ENCODE measurements at regions not wholly inside any gene's neighbourhood (a gene's known extent, or its start where the extent isn't known, plus 50 kb on each side); places are given as distances from the start of the nearest gene placed in this dataset.
"Not testable (repeated sequence)": the region's sequence is repeated elsewhere in the genome, so short reads cannot be mapped to it uniquely, and the experiment has no call there.

GRCh38 chr2:144924827-144925226 is 404.9 kb upstream of the ZEB2 start:
- H3K27me3 ChIP-seq (ENCODE audit: insufficient read depth, low read length): no peaks in the 10 kb centered on the region
- no peak overlapping the region for H3K4me3 ChIP-seq (ENCODE audit: low read depth, low read length)
- H3K4me1 ChIP-seq (ENCODE audit: control insufficient read depth, insufficient read depth, low read length, unreplicated experiment): no peaks in the 10 kb centered on the region
- no peaks in the 10 kb centered on the region for H3K79me2 ChIP-seq (ENCODE audit: control insufficient read depth, insufficient read depth, low read length, unreplicated experiment)
- no peak overlapping the region for H3K27ac ChIP-seq (ENCODE audit: low read depth, low read length)
- no peak overlapping the region for H2AFZ ChIP-seq (ENCODE audit: low read length, unreplicated experiment)
- 0 out of 2 replicates have a peak, but pooled peaks cover 4% of the 10 kb centered on the region for H3K36me3 ChIP-seq (ENCODE audit: insufficient read depth, low read length)

GRCh38 chr2:144922519-144922918 is 402.6 kb upstream of the ZEB2 start:
- Histone ChIP-seq H3K27ac (ENCODE audit: low read depth, low read length) (no peak overlapping the region), H3K4me3 (ENCODE audit: low read depth, low read length) (no peak overlapping the region), H3K4me1 (ENCODE audit: control insufficient read depth, insufficient read depth, low read length, unreplicated experiment) (no peaks in the 10 kb centered on the region), H3K79me2 (ENCODE audit: control insufficient read depth, insufficient read depth, low read length, unreplicated experiment) (no peaks in the 10 kb centered on the region), H3K27me3 (ENCODE audit: insufficient read depth, low read length) (no peaks in the 10 kb centered on the region), H2AFZ (ENCODE audit: low read length, unreplicated experiment) (no peak overlapping the region), H3K36me3 (ENCODE audit: insufficient read depth, low read length) (no peaks in the 10 kb centered on the region)

GRCh38 chr2:144920755-144921530 is 401.0 kb upstream of the ZEB2 start:
- Histone ChIP-seq H3K79me2 (ENCODE audit: control insufficient read depth, insufficient read depth, low read length, unreplicated experiment) (no peaks in the 10 kb centered on the region), H3K36me3 (ENCODE audit: insufficient read depth, low read length) (no peaks in the 10 kb centered on the region), H3K27me3 (ENCODE audit: insufficient read depth, low read length) (no peaks in the 10 kb centered on the region), H3K4me3 (ENCODE audit: low read depth, low read length) (no peak overlapping the region), H3K27ac (ENCODE audit: low read depth, low read length) (no peak overlapping the region), H3K4me1 (ENCODE audit: control insufficient read depth, insufficient read depth, low read length, unreplicated experiment) (no peaks in the 10 kb centered on the region), H2AFZ (ENCODE audit: low read length, unreplicated experiment) (no peak overlapping the region)

DNA sequence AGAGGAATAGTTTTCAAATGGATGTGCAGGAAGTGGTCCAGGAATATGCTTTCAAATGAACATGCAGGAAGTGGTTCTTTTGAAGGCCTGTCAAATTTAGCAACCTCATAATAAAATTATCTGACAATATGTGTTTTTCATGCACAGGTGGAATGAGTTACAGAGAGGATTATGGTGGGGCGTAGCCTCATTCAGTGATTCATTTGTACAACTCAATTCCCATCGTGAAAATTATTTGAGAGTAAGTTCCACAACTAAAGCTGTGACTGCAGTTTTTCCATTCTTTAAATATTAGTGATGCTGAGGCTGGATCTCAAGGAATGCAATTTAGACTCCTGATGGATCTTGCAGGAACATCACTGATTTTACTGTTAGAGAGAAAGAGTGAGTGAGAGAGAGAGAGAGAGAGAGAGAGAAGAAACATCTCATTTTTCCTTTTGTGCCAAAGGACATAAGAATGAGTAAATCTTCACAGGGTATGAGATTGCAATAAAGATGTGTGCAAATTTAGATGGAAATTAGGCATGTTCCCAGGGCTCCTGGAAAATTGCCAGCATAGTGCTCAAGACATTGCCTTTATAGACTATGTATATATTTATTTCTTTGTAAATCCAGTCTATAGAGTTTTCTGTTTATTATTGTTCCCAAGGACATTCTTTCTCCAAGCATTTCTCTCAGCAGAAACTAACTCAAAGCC is 394.9 kb upstream of the ZEB2 start:
- no peak overlapping the region for H3K27ac ChIP-seq (ENCODE audit: low read depth, low read length)
- H3K79me2 ChIP-seq (ENCODE audit: control insufficient read depth, insufficient read depth, low read length, unreplicated experiment): no peaks in the 10 kb centered on the region
- H3K27me3 ChIP-seq (ENCODE audit: insufficient read depth, low read length): no peaks in the 10 kb centered on the region

DNA sequence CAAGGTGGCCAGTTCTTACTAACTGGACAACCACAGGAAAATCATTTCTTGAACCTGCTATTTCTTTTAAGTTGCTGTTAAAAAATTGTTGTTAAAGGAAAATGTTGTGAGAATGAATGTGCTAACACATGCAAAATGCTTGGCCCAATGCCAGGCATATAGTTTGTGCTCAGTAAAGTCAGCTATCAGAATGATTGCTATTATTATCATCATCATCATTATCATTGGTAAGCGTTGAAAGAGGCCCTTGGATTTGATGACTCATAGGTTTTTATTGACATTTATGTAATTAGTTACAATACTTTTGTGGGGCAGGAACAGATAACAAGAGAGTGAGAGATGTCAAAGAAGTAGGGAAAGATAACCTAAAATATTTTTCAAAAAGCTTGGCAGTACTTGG is 394.2 kb upstream of the ZEB2 start:
- Histone ChIP-seq H3K4me3 (ENCODE audit: low read depth, low read length) (no peak overlapping the region), H2AFZ (ENCODE audit: low read length, unreplicated experiment) (no peak overlapping the region), H3K27me3 (ENCODE audit: insufficient read depth, low read length) (no peaks in the 10 kb centered on the region), H3K4me1 (ENCODE audit: control insufficient read depth, insufficient read depth, low read length, unreplicated experiment) (no peaks in the 10 kb centered on the region), H3K36me3 (ENCODE audit: insufficient read depth, low read length) (no peaks in the 10 kb centered on the region), H3K27ac (ENCODE audit: low read depth, low read length) (no peak overlapping the region), H3K79me2 (ENCODE audit: control insufficient read depth, insufficient read depth, low read length, unreplicated experiment) (no peaks in the 10 kb centered on the region)

More for the DNA sequence above, 394.9 kb upstream of the ZEB2 start:
- Histone ChIP-seq H2AFZ (ENCODE audit: low read length, unreplicated experiment) (no peak overlapping the region), H3K4me1 (ENCODE audit: control insufficient read depth, insufficient read depth, low read length, unreplicated experiment) (no peaks in the 10 kb centered on the region), H3K4me3 (ENCODE audit: low read depth, low read length) (no peak overlapping the region), H3K36me3 (ENCODE audit: insufficient read depth, low read length) (no peaks in the 10 kb centered on the region)

GRCh38 chr2:144912206-144912605 is 392.3 kb upstream of the ZEB2 start:
- H3K4me1 ChIP-seq (ENCODE audit: control insufficient read depth, insufficient read depth, low read length, unreplicated experiment): no peaks in the 10 kb centered on the region
- H2AFZ ChIP-seq (ENCODE audit: low read length, unreplicated experiment): no peak overlapping the region
- no peaks in the 10 kb centered on the region for H3K79me2 ChIP-seq (ENCODE audit: control insufficient read depth, insufficient read depth, low read length, unreplicated experiment)

DNA sequence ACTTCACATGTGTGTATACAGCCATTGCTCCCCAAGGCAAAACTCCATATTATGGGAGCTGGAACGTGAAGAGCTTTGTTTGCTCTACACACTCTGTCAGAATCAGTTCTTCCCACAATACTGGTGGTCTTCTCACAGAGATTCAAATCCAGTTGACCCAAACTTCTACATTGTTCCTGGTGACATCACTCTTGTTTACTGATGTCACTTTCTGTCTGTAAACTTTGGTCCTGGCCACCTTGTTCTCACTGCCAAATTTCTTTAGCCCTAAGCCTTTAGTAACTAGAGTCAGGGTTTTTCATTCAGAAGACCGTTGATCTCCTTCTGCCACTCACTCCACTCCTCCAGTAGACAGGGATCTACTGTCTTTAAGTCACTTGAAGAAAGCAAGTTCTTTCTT is 386.0 kb upstream of the ZEB2 start:
- Histone ChIP-seq H3K36me3 (ENCODE audit: insufficient read depth, low read length) (no peaks in the 10 kb centered on the region), H3K27ac (ENCODE audit: low read depth, low read length) (no peak overlapping the region), H3K27me3 (ENCODE audit: insufficient read depth, low read length) (no peaks in the 10 kb centered on the region), H2AFZ (ENCODE audit: low read length, unreplicated experiment) (no peak overlapping the region), H3K4me3 (ENCODE audit: low read depth, low read length) (no peak overlapping the region), H3K4me1 (ENCODE audit: control insufficient read depth, insufficient read depth, low read length, unreplicated experiment) (no peaks in the 10 kb centered on the region), H3K79me2 (ENCODE audit: control insufficient read depth, insufficient read depth, low read length, unreplicated experiment) (no peaks in the 10 kb centered on the region)

More at GRCh38 chr2:144912206-144912605, 392.3 kb upstream of the ZEB2 start:
- no peak overlapping the region for H3K27ac ChIP-seq (ENCODE audit: low read depth, low read length)
- no peak overlapping the region for H3K4me3 ChIP-seq (ENCODE audit: low read depth, low read length)
- no peaks in the 10 kb centered on the region for H3K36me3 ChIP-seq (ENCODE audit: insufficient read depth, low read length)
- H3K27me3 ChIP-seq (ENCODE audit: insufficient read depth, low read length): no peaks in the 10 kb centered on the region

DNA sequence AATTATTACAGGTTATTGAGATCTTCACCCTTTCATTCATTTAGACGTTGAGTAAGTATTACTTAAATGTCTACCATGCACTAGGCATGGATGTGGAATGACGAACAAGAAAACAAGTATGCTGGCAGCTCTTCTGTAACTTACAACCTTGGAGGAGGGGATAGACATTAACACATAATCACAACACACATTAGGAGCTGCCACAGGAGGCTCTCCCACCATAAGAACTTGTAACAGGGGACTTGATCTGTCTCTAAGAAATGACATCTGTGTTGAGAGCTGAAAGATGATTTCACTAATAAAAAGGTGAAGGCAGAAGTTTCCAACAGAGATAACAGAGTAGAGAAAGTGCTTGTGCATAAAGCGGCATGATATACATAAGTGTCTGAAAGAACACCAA is 384.7 kb upstream of the ZEB2 start:
- no peaks in the 10 kb centered on the region for H3K27me3 ChIP-seq (ENCODE audit: insufficient read depth, low read length)
- H3K36me3 ChIP-seq (ENCODE audit: insufficient read depth, low read length): no peaks in the 10 kb centered on the region
- H3K79me2 ChIP-seq (ENCODE audit: control insufficient read depth, insufficient read depth, low read length, unreplicated experiment): no peaks in the 10 kb centered on the region
- H3K4me1 ChIP-seq (ENCODE audit: control insufficient read depth, insufficient read depth, low read length, unreplicated experiment): no peaks in the 10 kb centered on the region
- no peak overlapping the region for H2AFZ ChIP-seq (ENCODE audit: low read length, unreplicated experiment)
- no peak overlapping the region for H3K4me3 ChIP-seq (ENCODE audit: low read depth, low read length)
- H3K27ac ChIP-seq (ENCODE audit: low read depth, low read length): no peak overlapping the region

GRCh38 chr2:144903045-144903444 is 383.1 kb upstream of the ZEB2 start:
- H3K36me3 ChIP-seq (ENCODE audit: insufficient read depth, low read length); H3K27me3 ChIP-seq (ENCODE audit: insufficient read depth, low read length); H3K4me1 ChIP-seq (ENCODE audit: control insufficient read depth, insufficient read depth, low read length, unreplicated experiment); H3K79me2 ChIP-seq (ENCODE audit: control insufficient read depth, insufficient read depth, low read length, unreplicated experiment); H3K4me3 ChIP-seq (ENCODE audit: low read depth, low read length); H3K27ac ChIP-seq (ENCODE audit: low read depth, low read length); H2AFZ ChIP-seq (ENCODE audit: low read length, unreplicated experiment): not testable (repeated sequence)

GRCh38 chr2:144901386-144901785 is 381.5 kb upstream of the ZEB2 start:
- not testable (repeated sequence) for H3K4me3 ChIP-seq (ENCODE audit: low read depth, low read length); H3K36me3 ChIP-seq (ENCODE audit: insufficient read depth, low read length); H3K4me1 ChIP-seq (ENCODE audit: control insufficient read depth, insufficient read depth, low read length, unreplicated experiment); H3K27ac ChIP-seq (ENCODE audit: low read depth, low read length); H2AFZ ChIP-seq (ENCODE audit: low read length, unreplicated experiment); H3K79me2 ChIP-seq (ENCODE audit: control insufficient read depth, insufficient read depth, low read length, unreplicated experiment); H3K27me3 ChIP-seq (ENCODE audit: insufficient read depth, low read length)

- Histone ChIP-seq H3K36me3 (ENCODE audit: insufficient read depth, low read length) (no peaks in the 10 kb centered on the region), H3K4me3 (ENCODE audit: low read depth, low read length) (no peak overlapping the region)
Measured at GRCh38 chr2:144896341-144896740, 376.4 kb upstream of the ZEB2 start.

More at GRCh38 chr2:144896341-144896740, 376.4 kb upstream of the ZEB2 start:
- Histone ChIP-seq H3K79me2 (ENCODE audit: control insufficient read depth, insufficient read depth, low read length, unreplicated experiment) (no peaks in the 10 kb centered on the region), H3K27ac (ENCODE audit: low read depth, low read length) (no peak overlapping the region), H2AFZ (ENCODE audit: low read length, unreplicated experiment) (no peak overlapping the region), H3K4me1 (ENCODE audit: control insufficient read depth, insufficient read depth, low read length, unreplicated experiment) (no peaks in the 10 kb centered on the region), H3K27me3 (ENCODE audit: insufficient read depth, low read length) (no peaks in the 10 kb centered on the region)
